Hippocampal formation (tissue), 2 donors: ENCODE measurements at regions not wholly inside any gene's neighbourhood (a gene's known extent, or its start where the extent isn't known, plus 50 kb on each side); places are given as distances from the start of the nearest gene placed in this dataset.

Experiments
- DNase-seq, 2 donors: peaks; one replicate each; lab custom pipeline; 2025; lab: John Stamatoyannopoulos, UW

- no peak for DNase-seq
Observed at GRCh38 chr5:68407311-68408239, 192.0 kb downstream of the PIK3R1 start.

GRCh38 chr5:68408345-68408871 lies 192.9 kb downstream of the PIK3R1 start:
- DNase-seq = no peak

- no peak for DNase-seq
Observed at GRCh38 chr5:68409259-68409658, 193.7 kb downstream of the PIK3R1 start.

GRCh38 chr5:68411161-68411560 lies 195.6 kb downstream of the PIK3R1 start:
- no peak for DNase-seq

GRCh38 chr5:68415177-68416085 lies 199.9 kb downstream of the PIK3R1 start:
- DNase-seq = no peak

- DNase-seq = no peak
Observed at GRCh38 chr5:68416714-68417113, 201.2 kb downstream of the PIK3R1 start.

GRCh38 chr5:68418201-68418600 lies 202.6 kb downstream of the PIK3R1 start:
- DNase-seq = no peak

- DNase-seq = no peak
Observed at GRCh38 chr5:68418680-68419079, 203.1 kb downstream of the PIK3R1 start.

- no peak for DNase-seq
Observed at GRCh38 chr5:68419081-68419636, 203.6 kb downstream of the PIK3R1 start.

GRCh38 chr5:68419637-68420452 lies 204.3 kb downstream of the PIK3R1 start:
- no peak for DNase-seq

- no peak for DNase-seq
Observed at GRCh38 chr5:68420476-68421344, 205.2 kb downstream of the PIK3R1 start.

- no peak for DNase-seq
Observed at GRCh38 chr5:68421485-68422220, 206.1 kb downstream of the PIK3R1 start.

- DNase-seq = no peak
Observed at GRCh38 chr5:68423154-68423811, 207.7 kb downstream of the PIK3R1 start.

- DNase-seq = no peak
Observed at GRCh38 chr5:68424799-68425537, 209.4 kb downstream of the PIK3R1 start.

GRCh38 chr5:68426586-68426985 lies 211.0 kb downstream of the PIK3R1 start:
- DNase-seq = no peak

- peak in 1 of 2 donors; percentile 23 for DNase-seq
Observed at GRCh38 chr5:68428231-68428811, 212.8 kb downstream of the PIK3R1 start.

- no peak for DNase-seq
Observed at GRCh38 chr5:68429510-68429909, 214.0 kb downstream of the PIK3R1 start.

- no peak for DNase-seq
Observed at GRCh38 chr5:68430279-68430678, 214.7 kb downstream of the PIK3R1 start.
